ENCODE measurements at regions not wholly inside any gene's neighbourhood (a gene's known extent, or its start where the extent isn't known, plus 50 kb on each side); places are given as distances from the start of the nearest gene placed in this dataset.

DNA sequence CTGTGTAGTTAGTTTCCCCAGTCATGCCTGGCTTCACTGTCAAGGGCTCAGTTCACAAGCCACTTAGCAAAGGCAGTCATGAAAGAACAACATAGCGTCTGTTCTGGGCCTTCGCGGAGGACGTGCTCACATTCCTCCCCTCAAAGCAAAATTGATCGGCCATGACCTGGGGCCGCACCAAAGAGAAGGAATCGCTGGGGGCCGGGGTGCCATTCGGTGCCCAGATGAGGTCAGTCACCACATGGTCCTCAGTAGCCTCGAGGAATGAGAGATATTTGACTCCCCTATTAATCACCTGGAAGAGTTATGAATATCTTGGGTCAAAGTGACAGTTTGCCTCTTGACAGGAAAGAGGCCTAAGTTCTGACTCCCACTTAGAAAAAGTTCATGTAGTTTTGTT lies 251.1 kb upstream of the JUN start:
- WGBS, 5 donors = 77 to 85% (median 84%) methylated on average over 10 of the region's 10 CpGs
- Histone ChIP-seq H3K36me3 (no peaks in the 10 kb centered on the region), H3K4me3 (no peak overlapping the region), H3K27ac (no peak overlapping the region), H3K4me1 (no peaks in the 10 kb centered on the region), H3K9me3 (no peaks in the 10 kb centered on the region), H3K27me3 (replicated peaks in 1 of 7) (no peaks in the 10 kb centered on the region)
- TF ChIP-seq POLR2A (IDR thresholded peaks at IDR 0.05) (no peak), POLR2AphosphoS5 (IDR thresholded peaks at IDR 0.05) (no peak), CTCF (IDR thresholded peaks at IDR 0.05 in 8 of 11, conservative IDR thresholded peaks at IDR 0.05 in 3 of 11) (no peak)
- DNase-seq = no peak
- intact Hi-C loops (cut with DNase I; ENCODE audit: low total_unique reads) = no loop called here

GRCh38 chr1:59039551-59039950 lies 255.7 kb upstream of the JUN start:
- TF ChIP-seq POLR2AphosphoS5 (IDR thresholded peaks at IDR 0.05) (no peak), POLR2A (IDR thresholded peaks at IDR 0.05) (no peak), CTCF (IDR thresholded peaks at IDR 0.05 in 8 of 11, conservative IDR thresholded peaks at IDR 0.05 in 3 of 11) (no peak)
- no peak for DNase-seq
- intact Hi-C loops (cut with DNase I; ENCODE audit: low total_unique reads) = no loop called here
- Histone ChIP-seq H3K9me3 (no peaks in the 10 kb centered on the region), H3K27ac (no peak overlapping the region), H3K36me3 (no peaks in the 10 kb centered on the region), H3K27me3 (replicated peaks in 1 of 7) (no peaks in the 10 kb centered on the region), H3K4me3 (no peak overlapping the region), H3K4me1 (peaks cover 0 to 17% (median 3%) of the 10 kb centered on the region in 6 donors)
- WGBS, 5 donors = 89 to 93% (median 90%) methylated on average over 5 of the region's 5 CpGs

DNA sequence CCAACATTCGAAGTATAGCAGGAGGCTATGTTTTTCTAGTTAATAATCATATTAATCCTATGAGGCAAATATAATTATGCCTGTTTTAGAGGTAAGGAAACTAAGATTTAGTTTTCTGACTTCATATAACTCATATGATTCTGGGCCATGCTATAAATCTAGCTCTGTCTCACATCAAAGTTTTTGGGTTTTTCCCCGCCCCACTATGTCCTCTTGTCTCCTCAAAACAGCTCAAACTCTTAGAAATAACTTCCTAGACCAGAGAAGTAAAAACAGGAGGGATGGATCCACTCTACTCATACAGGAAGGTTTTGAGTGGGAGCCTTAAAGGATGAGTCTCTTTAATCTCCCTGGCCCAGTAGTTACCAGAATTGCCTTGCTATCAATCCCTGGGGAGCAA lies 256.4 kb upstream of the FGGY start:
- 86 to 94% (median 93%) methylated on average over 2 of the region's 2 CpGs for WGBS, 5 donors
- H3K27me3 ChIP-seq (replicated peaks in 1 of 7) = no peaks in the 10 kb centered on the region
- TF ChIP-seq POLR2AphosphoS5 (IDR thresholded peaks at IDR 0.05) = no peak
- TF ChIP-seq POLR2A (IDR thresholded peaks at IDR 0.05) = no peak
- no peak for TF ChIP-seq CTCF (IDR thresholded peaks at IDR 0.05 in 8 of 11, conservative IDR thresholded peaks at IDR 0.05 in 3 of 11)
- no peak for DNase-seq
- intact Hi-C loops (cut with DNase I; ENCODE audit: low total_unique reads) = no loop called here
- no peak overlapping the region for H3K4me3 ChIP-seq
- H3K27ac ChIP-seq = no peak overlapping the region
- H3K9me3 ChIP-seq = no peaks in the 10 kb centered on the region
- H3K4me1 ChIP-seq = peaks cover 0 to 26% (median 8%) of the 10 kb centered on the region in 6 donors
- no peaks in the 10 kb centered on the region for H3K36me3 ChIP-seq

- Histone ChIP-seq H3K4me3 (no peak overlapping the region), H3K4me1 (peaks cover 0 to 39% (median 19%) of the 10 kb centered on the region in 6 donors), H3K27me3 (replicated peaks in 1 of 7) (no peaks in the 10 kb centered on the region), H3K36me3 (no peaks in the 10 kb centered on the region), H3K27ac (no peak overlapping the region), H3K9me3 (no peaks in the 10 kb centered on the region)
- WGBS, 5 donors = 80 to 86% (median 82%) methylated on average over 5 of the region's 5 CpGs
- TF ChIP-seq CTCF (IDR thresholded peaks at IDR 0.05 in 8 of 11, conservative IDR thresholded peaks at IDR 0.05 in 3 of 11) (no peak), POLR2AphosphoS5 (IDR thresholded peaks at IDR 0.05) (no peak), POLR2A (IDR thresholded peaks at IDR 0.05) (no peak)
- intact Hi-C loops (cut with DNase I; ENCODE audit: low total_unique reads) = no loop called here
- DNase-seq = no peak
These were observed 255.1 kb upstream of the FGGY start for GRCh38 chr1:59041646-59042277.

Data from spleen (tissue), 11 donors.